Breast epithelium (tissue), 4 donors: ENCODE measurements at regions not wholly inside any gene's neighbourhood (a gene's known extent, or its start where the extent isn't known, plus 50 kb on each side); places are given as distances from the start of the nearest gene placed in this dataset.

ENCODE experiments used
- DNase-seq, 2 donors: peaks; one replicate each; pipeline ENCODE4 v3.0.0-alpha.2; 2019; ENCODE audit warnings: low spot score in 2 of 2
- H3K27ac ChIP-seq, 2 donors: fragments of 200-600 bp; sonication (generic) in 1 of 2; one replicate each; pipeline ENCODE4 v1.5.1; 2016 to 2019; ENCODE audit warnings: mild to moderate bottlenecking in 1 of 2
- H3K27me3 ChIP-seq, 2 donors: fragments of 200-600 bp; sonication (generic) in 1 of 2; one replicate each; pipeline versions ENCODE4 v1.5.1 to v1.6.0; 2017 to 2019; ENCODE audit warnings: control low read depth in 1 of 2, mild to moderate bottlenecking in 1 of 2
- H3K36me3 ChIP-seq: fragments of 200-600 bp; one replicate; pipeline ENCODE4 v1.5.1; 2019
- H3K4me1 ChIP-seq, 2 donors: fragments of 200-600 bp; sonication (generic); one replicate each; pipeline ENCODE4 v1.5.1; 2016 to 2019; ENCODE audit warnings: control low read depth in 1 of 2
- H3K4me3 ChIP-seq, 3 donors: fragments of 200-600 bp; sonication (generic); 1 replicate in 2 of 3; 2 replicates in 1 of 3; pipeline ENCODE4 v1.5.1; 2016 to 2019; ENCODE audit warnings: mild to moderate bottlenecking in 3 of 3, moderate library complexity in 2 of 3
- H3K9me3 ChIP-seq, 2 donors: fragments of 200-600 bp; sonication (generic) in 1 of 2; one replicate each; pipeline ENCODE4 v1.5.1; 2016 to 2019; ENCODE audit warnings: control low read depth in 1 of 2
- POLR2A ChIP-seq: fragments of 450-650 bp; IDR thresholded peaks from one replicate; pipeline ENCODE4 v1.6.1; 2016; ENCODE audit warnings: antibody characterized with exemption, mild to moderate bottlenecking, moderate library complexity
- POLR2AphosphoS5 ChIP-seq, 3 donors: sonication (generic); formaldehyde crosslinking; IDR thresholded peaks; one replicate each; pipeline ENCODE4 v1.6.1; 2017; ENCODE audit warnings: antibody characterized with exemption in 3 of 3
- intact Hi-C: fragments of 100-400 bp; cut with DNase I; formaldehyde crosslinking; loops from one replicate; pipeline ENCODE4 v1.15.1; 2023; ENCODE audit warnings: low total_unique reads
- TF ChIP-seq, protein P1 (sequence below), 3 donors: fragments of 450-650 bp; IDR thresholded peaks; one replicate each; pipeline ENCODE4 v1.5.1; 2016 to 2017; ENCODE audit warnings: antibody characterized with exemption in 3 of 3, mild to moderate bottlenecking in 3 of 3, moderate library complexity in 3 of 3

DNA sequence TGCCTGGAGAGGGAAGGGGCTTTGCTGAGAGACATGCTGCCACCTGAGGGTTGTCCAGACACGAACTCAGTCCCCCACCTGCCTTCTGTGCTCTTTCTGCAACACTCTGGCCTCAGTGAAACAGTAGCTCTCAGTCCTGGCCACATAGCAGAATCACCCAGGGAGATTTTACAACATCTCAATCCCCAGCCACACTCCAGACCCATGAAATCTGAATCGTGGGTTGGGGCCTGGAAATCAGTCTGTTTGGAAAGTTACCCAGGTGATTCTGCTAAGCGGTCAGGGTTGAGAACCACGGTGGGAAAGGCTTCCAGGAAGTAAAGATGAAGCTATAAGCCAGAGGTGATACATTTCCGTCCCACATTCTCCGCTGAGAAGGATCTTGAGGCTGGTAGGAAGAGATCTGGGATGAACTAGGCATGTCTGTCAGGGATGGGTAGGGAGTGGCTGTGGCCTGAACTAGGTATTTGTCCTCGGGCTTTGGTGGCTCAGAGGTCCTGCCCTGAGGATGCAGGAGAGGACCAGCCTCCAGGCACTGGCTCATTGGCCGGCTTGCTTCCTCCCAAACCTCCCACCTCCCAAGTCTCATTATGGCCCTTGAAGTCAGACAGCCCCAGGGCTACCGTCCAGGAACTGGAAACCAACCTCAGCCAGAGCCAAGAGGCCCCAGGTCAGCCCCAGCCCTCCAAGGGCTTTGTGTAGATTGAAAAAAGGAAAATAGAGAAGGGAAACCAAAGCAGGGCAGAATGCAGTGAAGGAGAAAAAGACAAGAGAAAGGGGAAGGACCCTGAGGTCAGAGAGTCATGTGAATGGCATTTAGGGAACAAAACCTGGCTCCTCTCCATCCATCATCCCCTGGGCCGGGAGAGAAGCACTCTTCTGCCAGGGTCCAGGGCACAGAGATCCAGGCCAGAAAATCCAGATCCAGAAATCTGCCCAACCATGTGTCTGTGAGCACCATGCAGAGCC is 119.6 kb downstream of the ZFP36L2 start:
- no peaks in the 10 kb centered on the region for H3K9me3 ChIP-seq
- TF ChIP-seq, protein P1, sequence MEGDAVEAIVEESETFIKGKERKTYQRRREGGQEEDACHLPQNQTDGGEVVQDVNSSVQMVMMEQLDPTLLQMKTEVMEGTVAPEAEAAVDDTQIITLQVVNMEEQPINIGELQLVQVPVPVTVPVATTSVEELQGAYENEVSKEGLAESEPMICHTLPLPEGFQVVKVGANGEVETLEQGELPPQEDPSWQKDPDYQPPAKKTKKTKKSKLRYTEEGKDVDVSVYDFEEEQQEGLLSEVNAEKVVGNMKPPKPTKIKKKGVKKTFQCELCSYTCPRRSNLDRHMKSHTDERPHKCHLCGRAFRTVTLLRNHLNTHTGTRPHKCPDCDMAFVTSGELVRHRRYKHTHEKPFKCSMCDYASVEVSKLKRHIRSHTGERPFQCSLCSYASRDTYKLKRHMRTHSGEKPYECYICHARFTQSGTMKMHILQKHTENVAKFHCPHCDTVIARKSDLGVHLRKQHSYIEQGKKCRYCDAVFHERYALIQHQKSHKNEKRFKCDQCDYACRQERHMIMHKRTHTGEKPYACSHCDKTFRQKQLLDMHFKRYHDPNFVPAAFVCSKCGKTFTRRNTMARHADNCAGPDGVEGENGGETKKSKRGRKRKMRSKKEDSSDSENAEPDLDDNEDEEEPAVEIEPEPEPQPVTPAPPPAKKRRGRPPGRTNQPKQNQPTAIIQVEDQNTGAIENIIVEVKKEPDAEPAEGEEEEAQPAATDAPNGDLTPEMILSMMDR (IDR thresholded peaks at IDR 0.05): no peak
- H3K27ac ChIP-seq: peak overlapping the region; percentile 62 to 93
- H3K27me3 ChIP-seq: no peaks in the 10 kb centered on the region
- intact Hi-C loops: no loop called here
- DNase-seq: no peak
- H3K36me3 ChIP-seq: no peaks in the 10 kb centered on the region
- H3K4me1 ChIP-seq: peaks cover 5 to 15% of the 10 kb centered on the region in 2 donors
- no peak overlapping the region for H3K4me3 ChIP-seq

DNA sequence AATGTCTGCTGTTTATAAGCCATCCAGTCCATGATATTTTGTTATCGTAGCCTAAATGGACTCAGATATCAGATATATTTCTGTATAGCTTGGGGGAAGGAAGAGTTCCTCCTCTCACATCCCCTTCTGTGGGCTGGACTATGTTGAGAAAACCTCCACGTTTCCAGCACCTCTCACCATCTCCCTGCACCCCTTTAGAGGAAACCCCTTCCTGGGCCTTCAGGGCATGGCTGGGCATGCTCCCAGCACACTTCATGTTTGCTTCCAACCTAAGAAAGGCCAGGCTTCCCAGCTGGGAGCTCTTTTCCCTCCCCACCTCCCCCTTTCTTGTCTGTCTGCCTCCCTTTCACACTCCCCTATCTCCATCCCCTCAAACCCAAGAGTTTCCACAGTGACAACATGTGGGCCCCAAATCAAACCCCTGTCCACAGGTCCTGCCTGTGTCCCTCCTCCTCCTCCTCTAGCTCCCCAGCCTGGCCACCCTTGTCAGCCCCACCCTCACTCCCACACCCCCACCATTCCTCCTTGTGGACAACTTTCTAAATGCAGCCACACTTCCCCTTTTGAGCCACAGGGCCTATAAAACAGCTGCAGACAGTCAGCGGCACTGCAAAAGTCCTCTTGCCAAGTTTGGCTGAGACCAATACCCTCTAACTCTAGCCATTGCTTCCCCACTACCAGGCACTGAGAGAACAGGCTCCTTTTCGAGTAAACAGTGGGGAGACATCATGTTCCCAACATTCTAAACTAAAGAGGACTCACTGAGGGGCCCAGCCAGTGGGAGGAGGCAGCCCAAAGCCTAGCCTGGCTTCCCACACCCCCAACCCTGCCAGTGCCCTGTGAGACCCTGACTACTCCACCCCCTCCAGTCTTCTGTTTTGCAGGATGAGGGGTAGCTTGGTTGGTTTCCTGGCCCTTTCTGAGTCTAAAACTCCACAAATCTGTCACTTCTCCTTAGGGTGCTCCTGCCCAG is 120.5 kb downstream of the ZFP36L2 start:
- DNase-seq: no peak
- Histone ChIP-seq H3K27ac (peak overlapping the region; percentile 62 to 93), H3K36me3 (no peaks in the 10 kb centered on the region), H3K27me3 (no peaks in the 10 kb centered on the region), H3K4me1 (peaks cover 5 to 23% of the 10 kb centered on the region in 2 donors), H3K9me3 (no peaks in the 10 kb centered on the region), H3K4me3 (no peak overlapping the region)
- intact Hi-C loops: no loop called here
- TF ChIP-seq, protein P1 (IDR thresholded peaks at IDR 0.05): peak; percentile 33 to 57 (median 56)
- no peak for TF ChIP-seq POLR2AphosphoS5 (IDR thresholded peaks at IDR 0.05)

DNA sequence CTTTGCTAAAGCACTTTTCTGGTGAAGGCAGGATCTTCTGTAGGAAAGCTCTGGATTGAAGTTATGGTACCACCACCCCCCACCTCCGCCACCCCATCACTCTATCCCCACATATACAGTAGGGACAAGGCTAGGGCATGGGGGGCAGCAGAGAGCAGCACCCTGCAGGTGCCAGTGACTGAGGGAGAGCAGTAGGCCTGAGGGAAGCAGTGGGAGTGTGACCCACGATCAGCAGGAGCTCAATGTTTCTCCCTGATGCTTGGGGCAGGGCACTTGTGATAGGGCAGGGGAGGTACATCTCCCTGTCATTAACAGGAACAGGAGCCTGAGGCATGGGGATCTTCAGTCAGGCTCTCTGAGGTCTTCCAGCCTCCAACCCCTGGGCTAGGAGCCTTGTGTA is 121.6 kb downstream of the ZFP36L2 start:
- H3K36me3 ChIP-seq: no peaks in the 10 kb centered on the region
- no peak overlapping the region for H3K4me3 ChIP-seq
- TF ChIP-seq, protein P1 (IDR thresholded peaks at IDR 0.05): no peak
- TF ChIP-seq POLR2A: no peak
- TF ChIP-seq POLR2AphosphoS5 (IDR thresholded peaks at IDR 0.05): no peak
- H3K27me3 ChIP-seq: no peaks in the 10 kb centered on the region
- peak overlapping the region; percentile 62 to 93 for H3K27ac ChIP-seq
- intact Hi-C loops: no loop called here
- DNase-seq: no peak
- peaks cover 5 to 23% of the 10 kb centered on the region in 2 donors for H3K4me1 ChIP-seq
- no peaks in the 10 kb centered on the region for H3K9me3 ChIP-seq

DNA sequence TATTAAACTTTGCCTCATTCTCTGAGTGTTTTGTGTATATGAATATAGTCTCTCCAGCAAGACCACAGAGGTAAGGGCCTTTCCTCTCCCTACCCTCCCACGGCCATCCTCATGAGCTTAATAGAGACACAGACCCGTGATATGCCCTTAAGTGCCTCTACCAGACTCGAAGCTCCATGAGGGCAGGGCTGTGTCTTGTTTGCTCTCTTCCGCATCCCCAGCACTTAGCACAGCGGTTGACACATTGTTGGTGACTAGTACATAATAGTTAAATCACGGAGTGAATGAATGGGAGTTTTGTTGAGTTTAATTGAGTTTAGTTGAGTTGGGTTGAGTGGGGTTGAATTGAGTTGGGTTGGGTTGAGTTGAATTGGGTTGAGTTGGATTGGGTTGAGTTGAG is 122.3 kb downstream of the ZFP36L2 start:
- H3K4me3 ChIP-seq: no peak overlapping the region
- intact Hi-C loops: no loop called here

More for the DNA sequence above, 122.3 kb downstream of the ZFP36L2 start:
- H3K27me3 ChIP-seq: no peaks in the 10 kb centered on the region
- no peak for TF ChIP-seq POLR2AphosphoS5 (IDR thresholded peaks at IDR 0.05)
- TF ChIP-seq, protein P1 (IDR thresholded peaks at IDR 0.05): no peak
- TF ChIP-seq POLR2A: no peak
- no peak for DNase-seq
- H3K27ac ChIP-seq: peak overlapping the region; percentile 62 to 93
- H3K9me3 ChIP-seq: no peaks in the 10 kb centered on the region
- H3K4me1 ChIP-seq: peaks cover 5 to 23% of the 10 kb centered on the region in 2 donors
- H3K36me3 ChIP-seq: no peaks in the 10 kb centered on the region
